Liver (tissue), 8 donors: ENCODE measurements at regions not wholly inside any gene's neighbourhood (a gene's known extent, or its start where the extent isn't known, plus 50 kb on each side); places are given as distances from the start of the nearest gene placed in this dataset.

Source experiments
- DNase-seq: peaks from one replicate; pipeline ENCODE4 v3.0.0-alpha.2; 2017; ENCODE audit warnings: low spot score
- H3K27ac ChIP-seq, 2 donors: one replicate each; pipeline ENCODE4 v1.7.0; 2013; ENCODE audit warnings: inconsistent platforms in 2 of 2, low read length in 2 of 2, control low read depth in 1 of 2, low read depth in 1 of 2, mild to moderate bottlenecking in 1 of 2
- H3K27me3 ChIP-seq, 4 donors: one replicate each; pipeline versions ENCODE4 v1.6.1 to v1.7.0; 2013; ENCODE audit warnings: low read length in 3 of 4, inconsistent platforms in 1 of 4, mild to moderate bottlenecking in 1 of 4, moderate library complexity in 1 of 4; ENCODE audit not compliant: control insufficient read depth in 4 of 4, insufficient read depth in 4 of 4
- H3K36me3 ChIP-seq, 4 donors: one replicate each; pipeline versions ENCODE4 v1.6.1 to v1.7.0; 2013; ENCODE audit warnings: low read length in 3 of 4, mild to moderate bottlenecking in 3 of 4, low read depth in 1 of 4, moderate library complexity in 1 of 4; ENCODE audit not compliant: control insufficient read depth in 4 of 4, insufficient read depth in 3 of 4
- H3K4me1 ChIP-seq, 4 donors: one replicate each; pipeline versions ENCODE4 v1.6.1 to v1.7.0; 2013; ENCODE audit warnings: low read length in 3 of 4, mild to moderate bottlenecking in 3 of 4, moderate library complexity in 1 of 4; ENCODE audit not compliant: control insufficient read depth in 4 of 4, insufficient read depth in 4 of 4
- H3K4me3 ChIP-seq, 3 donors: one replicate each; pipeline versions ENCODE4 v1.6.1 to v1.7.0; 2013; ENCODE audit warnings: low read length in 3 of 3, control low read depth in 1 of 3, low read depth in 1 of 3, mild to moderate bottlenecking in 1 of 3
- H3K9ac ChIP-seq, 2 donors: one replicate each; pipeline ENCODE4 v1.7.0; 2013; ENCODE audit warnings: low read length in 2 of 2, mild to moderate bottlenecking in 2 of 2, moderate library complexity in 2 of 2, control low read depth in 1 of 2, low read depth in 1 of 2
- H3K9me3 ChIP-seq, 4 donors: one replicate each; pipeline versions ENCODE4 v1.6.1 to v1.7.0; 2013; ENCODE audit warnings: low read length in 3 of 4; ENCODE audit not compliant: control insufficient read depth in 4 of 4
- EGR1 ChIP-seq, 2 donors: IDR thresholded peaks; 2 replicates each; pipeline ENCODE4 v1.6.1; 2016 to 2018; ENCODE audit warnings: antibody characterized with exemption in 2 of 2, low read depth in 2 of 2
- FOXA1 ChIP-seq: IDR thresholded peaks from 2 replicates; pipeline ENCODE4 v1.6.1; 2016; ENCODE audit warnings: antibody characterized with exemption
- FOXA2 ChIP-seq: IDR thresholded peaks from 2 replicates; pipeline ENCODE4 v1.6.1; 2016; ENCODE audit warnings: antibody characterized with exemption
- HNF4A ChIP-seq, 2 donors: conservative IDR thresholded peaks; 2 replicates each; pipeline ENCODE4 v1.6.1; 2016; ENCODE audit warnings: antibody characterized with exemption in 2 of 2, mild to moderate bottlenecking in 2 of 2
- JUND ChIP-seq, 2 donors: IDR thresholded peaks; 2 replicates each; pipeline ENCODE4 v1.6.1; 2016; ENCODE audit warnings: antibody characterized with exemption in 2 of 2
- RAD21 ChIP-seq, 2 donors: IDR thresholded peaks; 2 replicates each; pipeline ENCODE4 v1.6.1; 2016; ENCODE audit warnings: antibody characterized with exemption in 2 of 2, mild to moderate bottlenecking in 2 of 2
- RXRA ChIP-seq, 2 donors: IDR thresholded peaks; 2 replicates each; pipeline ENCODE4 v1.6.1; 2017 to 2018; ENCODE audit warnings: antibody characterized with exemption in 2 of 2, mild to moderate bottlenecking in 1 of 2
- SP1 ChIP-seq: IDR thresholded peaks from 2 replicates; pipeline ENCODE4 v1.6.1; 2018; ENCODE audit warnings: antibody characterized with exemption, mild to moderate bottlenecking
- TAF1 ChIP-seq: conservative IDR thresholded peaks from 2 replicates; pipeline ENCODE4 v1.6.1; 2016; ENCODE audit warnings: antibody characterized with exemption, mild to moderate bottlenecking
- WGBS: extraction: QIAGEN DNeasy Blood & Tissue Kit; methylation state at CpG from one replicate; pipeline ENCODE4 v1.1.7; 2013; 5-methylcytosine and 5-hydroxymethylcytosine counted together
- TF ChIP-seq, protein P1 (sequence below): IDR thresholded peaks from 2 replicates; pipeline ENCODE4 v1.6.1; 2016; ENCODE audit warnings: antibody characterized with exemption
- TF ChIP-seq, protein P2 (sequence below): IDR thresholded peaks from 2 replicates; pipeline ENCODE4 v1.6.1; 2016; ENCODE audit warnings: antibody characterized with exemption
- TF ChIP-seq, protein P3 (sequence below): fragments of 150-350 bp; IDR thresholded peaks from 2 replicates; pipeline ENCODE4 v1.5.1; 2017; ENCODE audit warnings: improper control_type of control experiment, low read depth, low read length; ENCODE audit not compliant: missing input control
- donor health status: healthy.
- donor health status: healthy.
- donor health status: healthy.
- donor health status: healthy.
- donor health status: healthy.

DNA sequence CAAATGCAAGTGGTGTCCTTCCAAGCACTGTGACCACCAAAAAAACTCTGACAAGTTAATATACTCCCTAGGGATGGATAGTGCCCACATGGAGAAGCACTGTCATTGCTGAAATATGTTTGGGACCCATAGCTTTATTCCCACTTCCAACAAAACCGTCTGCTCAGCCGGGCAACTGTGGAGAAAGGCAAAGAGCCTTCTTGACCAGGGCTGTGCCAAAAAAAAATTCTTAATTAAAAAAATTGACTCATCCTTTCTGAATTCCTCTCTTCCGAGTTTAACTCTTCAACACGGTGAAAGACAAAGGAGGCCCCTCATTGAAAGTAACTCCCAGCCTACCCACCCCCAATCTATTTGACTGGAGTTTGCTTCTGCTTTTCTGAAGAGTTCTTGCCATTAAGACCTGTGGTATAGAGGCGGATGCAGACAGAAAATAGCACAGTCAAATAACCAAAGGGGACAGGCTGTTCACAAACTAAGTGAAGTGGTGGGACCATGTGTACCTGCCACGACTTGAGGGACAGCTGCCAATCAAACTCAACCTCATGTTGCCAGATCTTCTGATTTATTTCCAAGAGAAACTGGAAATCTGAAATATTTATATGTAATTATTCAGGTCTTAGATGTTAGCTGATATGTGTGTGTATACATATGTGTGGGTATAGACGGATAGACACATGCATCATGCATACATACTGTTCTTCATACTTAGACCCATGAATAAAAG, 135.4 kb upstream of the PFN2 start:
- H3K9ac ChIP-seq: no peak overlapping the region
- H3K27me3 ChIP-seq: no peaks in the 10 kb centered on the region
- no peak for DNase-seq
- no peak overlapping the region for H3K27ac ChIP-seq
- TF ChIP-seq FOXA1 (no peak), TAF1 (no peak)
- no peaks in the 10 kb centered on the region for H3K9me3 ChIP-seq
- WGBS: 81% methylated on average over 7 of the region's 7 CpGs
- no peaks in the 10 kb centered on the region for H3K4me1 ChIP-seq
- H3K4me3 ChIP-seq: no peak overlapping the region
- H3K36me3 ChIP-seq: no peaks in the 10 kb centered on the region

DNA sequence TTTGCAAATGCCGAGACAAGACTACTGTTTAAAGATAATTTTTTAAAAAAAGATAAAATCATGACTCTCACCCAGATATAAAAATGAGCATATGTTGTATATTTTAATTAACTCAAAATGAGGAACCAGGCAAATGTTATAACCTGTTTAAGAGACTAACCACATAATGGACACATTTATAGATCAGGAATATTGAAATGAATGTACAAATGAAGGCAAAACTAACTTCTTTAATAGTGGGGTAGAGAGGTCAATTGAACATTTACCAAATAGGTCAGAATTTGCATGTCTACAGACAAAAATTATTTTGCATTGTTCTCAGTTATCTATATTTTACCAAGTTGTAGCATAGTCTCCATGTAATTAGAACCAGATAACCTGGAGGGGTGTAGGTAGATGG, 134.3 kb upstream of the PFN2 start:
- TF ChIP-seq, protein P1, sequence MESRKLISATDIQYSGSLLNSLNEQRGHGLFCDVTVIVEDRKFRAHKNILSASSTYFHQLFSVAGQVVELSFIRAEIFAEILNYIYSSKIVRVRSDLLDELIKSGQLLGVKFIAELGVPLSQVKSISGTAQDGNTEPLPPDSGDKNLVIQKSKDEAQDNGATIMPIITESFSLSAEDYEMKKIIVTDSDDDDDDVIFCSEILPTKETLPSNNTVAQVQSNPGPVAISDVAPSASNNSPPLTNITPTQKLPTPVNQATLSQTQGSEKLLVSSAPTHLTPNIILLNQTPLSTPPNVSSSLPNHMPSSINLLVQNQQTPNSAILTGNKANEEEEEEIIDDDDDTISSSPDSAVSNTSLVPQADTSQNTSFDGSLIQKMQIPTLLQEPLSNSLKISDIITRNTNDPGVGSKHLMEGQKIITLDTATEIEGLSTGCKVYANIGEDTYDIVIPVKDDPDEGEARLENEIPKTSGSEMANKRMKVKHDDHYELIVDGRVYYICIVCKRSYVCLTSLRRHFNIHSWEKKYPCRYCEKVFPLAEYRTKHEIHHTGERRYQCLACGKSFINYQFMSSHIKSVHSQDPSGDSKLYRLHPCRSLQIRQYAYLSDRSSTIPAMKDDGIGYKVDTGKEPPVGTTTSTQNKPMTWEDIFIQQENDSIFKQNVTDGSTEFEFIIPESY: no peak
- TF ChIP-seq EGR1 (IDR thresholded peaks at IDR 0.05; ENCODE audit: low read depth in 2 of 2) (no peak), JUND (IDR thresholded peaks at IDR 0.05) (no peak), RAD21 (IDR thresholded peaks at IDR 0.05) (no peak), TAF1 (no peak), FOXA2 (no peak), SP1 (no peak)
- TF ChIP-seq, protein P2, sequence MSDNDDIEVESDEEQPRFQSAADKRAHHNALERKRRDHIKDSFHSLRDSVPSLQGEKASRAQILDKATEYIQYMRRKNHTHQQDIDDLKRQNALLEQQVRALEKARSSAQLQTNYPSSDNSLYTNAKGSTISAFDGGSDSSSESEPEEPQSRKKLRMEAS: no peak
- TF ChIP-seq, protein P3, sequence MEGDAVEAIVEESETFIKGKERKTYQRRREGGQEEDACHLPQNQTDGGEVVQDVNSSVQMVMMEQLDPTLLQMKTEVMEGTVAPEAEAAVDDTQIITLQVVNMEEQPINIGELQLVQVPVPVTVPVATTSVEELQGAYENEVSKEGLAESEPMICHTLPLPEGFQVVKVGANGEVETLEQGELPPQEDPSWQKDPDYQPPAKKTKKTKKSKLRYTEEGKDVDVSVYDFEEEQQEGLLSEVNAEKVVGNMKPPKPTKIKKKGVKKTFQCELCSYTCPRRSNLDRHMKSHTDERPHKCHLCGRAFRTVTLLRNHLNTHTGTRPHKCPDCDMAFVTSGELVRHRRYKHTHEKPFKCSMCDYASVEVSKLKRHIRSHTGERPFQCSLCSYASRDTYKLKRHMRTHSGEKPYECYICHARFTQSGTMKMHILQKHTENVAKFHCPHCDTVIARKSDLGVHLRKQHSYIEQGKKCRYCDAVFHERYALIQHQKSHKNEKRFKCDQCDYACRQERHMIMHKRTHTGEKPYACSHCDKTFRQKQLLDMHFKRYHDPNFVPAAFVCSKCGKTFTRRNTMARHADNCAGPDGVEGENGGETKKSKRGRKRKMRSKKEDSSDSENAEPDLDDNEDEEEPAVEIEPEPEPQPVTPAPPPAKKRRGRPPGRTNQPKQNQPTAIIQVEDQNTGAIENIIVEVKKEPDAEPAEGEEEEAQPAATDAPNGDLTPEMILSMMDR: no peak
- H3K36me3 ChIP-seq: no peaks in the 10 kb centered on the region
- no peak overlapping the region for H3K4me3 ChIP-seq
- H3K4me1 ChIP-seq: no peaks in the 10 kb centered on the region
- H3K9me3 ChIP-seq: no peaks in the 10 kb centered on the region
- 93% methylated on average over 1 of the region's 1 CpG for WGBS
- no peak for DNase-seq
- no peaks in the 10 kb centered on the region for H3K27me3 ChIP-seq
- H3K9ac ChIP-seq: no peak overlapping the region
- H3K27ac ChIP-seq: no peak overlapping the region

DNA sequence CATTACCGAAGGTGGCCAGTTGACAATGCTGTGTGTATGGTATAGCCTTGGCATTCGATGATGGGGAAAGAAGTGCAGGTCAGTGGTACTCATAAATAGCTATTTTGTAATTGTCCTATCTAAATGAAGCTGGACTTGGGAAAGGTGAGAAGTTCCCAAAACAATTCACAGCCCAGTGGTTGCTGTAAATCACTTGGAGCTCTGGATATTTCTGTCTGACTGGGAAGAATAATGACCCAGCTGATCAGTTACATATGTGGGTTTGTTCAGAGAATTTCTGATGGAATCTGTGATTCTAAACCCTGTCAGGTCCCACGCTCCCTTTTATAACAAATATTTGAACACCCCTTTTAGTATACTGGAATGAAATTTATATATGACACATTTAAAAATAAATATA, 133.9 kb upstream of the PFN2 start:
- no peaks in the 10 kb centered on the region for H3K36me3 ChIP-seq
- no peak for DNase-seq
- no peaks in the 10 kb centered on the region for H3K27me3 ChIP-seq
- H3K27ac ChIP-seq: no peak overlapping the region
- H3K4me1 ChIP-seq: no peaks in the 10 kb centered on the region
- no peak overlapping the region for H3K9ac ChIP-seq
- H3K4me3 ChIP-seq: no peak overlapping the region
- TF ChIP-seq, protein P1: no peak
- TF ChIP-seq RXRA (IDR thresholded peaks at IDR 0.05): no peak
- TF ChIP-seq, protein P3: no peak
- TF ChIP-seq FOXA2: no peak
- TF ChIP-seq EGR1 (IDR thresholded peaks at IDR 0.05; ENCODE audit: low read depth in 2 of 2): no peak
- TF ChIP-seq RAD21 (IDR thresholded peaks at IDR 0.05): no peak
- no peak for TF ChIP-seq HNF4A (conservative IDR thresholded peaks at IDR 0.05)
- WGBS: 88% methylated on average over 3 of the region's 3 CpGs
- H3K9me3 ChIP-seq: no peaks in the 10 kb centered on the region
